Stimulated activated CD8-positive, alpha-beta memory T cell treated with anti-CD3 and anti-CD28 coated beads, Interleukin-12 subunit alpha, Interleukin-12 subunit beta, amount 100 ng/mL, for 1 hour (primary cell): ENCODE measurements at regions not wholly inside any gene's neighbourhood (a gene's known extent, or its start where the extent isn't known, plus 50 kb on each side); places are given as distances from the start of the nearest gene placed in this dataset.
"Not testable (repeated sequence)": the region's sequence is repeated elsewhere in the genome, so short reads cannot be mapped to it uniquely, and the experiment has no call there.

Experiments
- DNase-seq: peaks from one replicate; pipeline ENCODE4 v3.0.0-alpha.2; 2020; ENCODE audit warnings: low read depth

DNA sequence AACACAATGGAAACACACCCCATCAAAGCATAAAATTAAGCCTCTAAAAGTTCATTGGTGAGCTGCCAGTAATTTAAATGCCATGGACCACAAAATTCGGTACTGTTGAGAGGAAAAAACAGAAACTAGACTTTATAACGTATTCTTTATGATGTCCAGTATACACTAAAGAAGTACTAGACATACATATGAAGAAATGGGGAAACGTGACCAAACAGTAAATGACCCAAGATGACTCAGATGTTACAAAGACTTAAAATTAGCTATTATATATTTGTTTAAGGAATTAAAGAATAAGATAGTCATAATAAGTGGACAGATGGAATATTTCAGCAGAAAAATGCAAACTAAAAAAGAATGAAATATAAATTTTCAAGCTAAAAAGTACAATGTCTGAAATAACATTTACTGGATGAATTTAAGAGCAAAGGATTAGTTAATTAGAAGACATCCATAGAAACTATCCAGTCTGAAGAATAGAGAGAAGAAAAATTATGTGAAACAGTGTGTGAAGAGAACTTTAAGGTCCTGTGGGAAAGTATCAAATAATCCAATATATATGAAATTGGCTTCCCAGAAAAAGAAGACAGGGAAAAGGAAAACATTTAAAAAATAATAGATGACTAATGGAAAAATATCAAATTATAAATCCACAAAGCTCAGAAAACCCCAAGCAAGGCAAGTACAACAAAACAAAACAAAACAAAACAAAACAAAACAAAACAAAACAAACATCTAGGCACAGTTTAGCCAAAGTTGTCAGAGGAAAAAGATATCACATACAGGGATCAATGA lies 69.4 kb downstream of the SAMD9 start:
- no peak for DNase-seq

GRCh38 chr7:93047514-93048099 lies 70.2 kb downstream of the SAMD9 start:
- no peak for DNase-seq

DNA sequence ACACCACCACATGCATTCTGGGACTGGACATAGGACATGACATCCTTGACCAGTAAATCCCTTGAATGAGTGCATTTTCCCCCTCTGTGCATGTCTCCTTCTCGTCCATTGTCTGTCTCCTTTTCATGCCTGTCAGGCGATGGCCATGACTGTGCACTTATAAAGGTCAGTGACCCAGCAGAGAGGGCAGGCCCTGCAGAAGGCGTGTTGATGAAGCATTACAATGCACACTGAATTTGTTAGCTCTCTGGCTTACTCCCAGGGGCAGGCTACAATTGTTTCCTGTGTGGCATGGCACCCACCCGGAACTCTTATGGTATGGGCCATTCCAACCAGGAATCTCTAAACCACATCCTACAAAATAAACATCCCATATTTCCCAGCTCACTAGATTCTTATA lies 71.1 kb downstream of the SAMD9 start:
- DNase-seq, result no peak

- no peak for DNase-seq
These were observed 73.5 kb downstream of the SAMD9 start for GRCh38 chr7:93044147-93044810.

DNA sequence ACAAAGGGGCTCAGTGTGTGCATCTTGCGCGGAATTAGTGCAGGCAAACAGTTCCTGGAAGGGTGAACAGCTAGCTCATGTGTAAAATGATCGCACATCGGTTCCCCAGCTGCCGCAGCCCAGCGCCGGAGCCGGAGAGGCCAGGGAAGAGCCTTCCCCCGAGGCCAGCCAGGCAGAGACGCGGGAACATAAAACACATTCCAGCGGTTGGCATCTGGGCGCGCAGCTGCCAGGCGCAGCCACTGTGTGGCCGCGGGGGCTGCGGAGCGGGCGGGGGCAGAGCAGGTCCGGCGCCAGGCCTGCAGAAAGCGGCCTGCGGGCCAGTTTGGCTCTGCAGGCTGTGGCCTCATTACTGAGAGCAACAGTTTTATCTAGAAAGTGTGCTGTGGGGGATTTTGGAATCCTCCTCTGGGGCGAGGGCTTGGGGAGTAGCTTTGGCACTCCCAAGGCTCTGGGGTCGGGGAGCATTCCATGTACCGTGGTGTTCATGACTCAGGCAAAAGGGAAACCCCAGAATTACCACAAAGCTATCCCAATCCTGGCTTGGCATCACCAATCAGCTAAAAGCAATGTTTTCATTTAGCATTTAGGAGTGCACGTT lies 74.3 kb downstream of the SAMD9 start:
- no peak for DNase-seq

GRCh38 chr7:93040355-93040754 lies 77.4 kb downstream of the SAMD9 start:
- no peak for DNase-seq

DNA sequence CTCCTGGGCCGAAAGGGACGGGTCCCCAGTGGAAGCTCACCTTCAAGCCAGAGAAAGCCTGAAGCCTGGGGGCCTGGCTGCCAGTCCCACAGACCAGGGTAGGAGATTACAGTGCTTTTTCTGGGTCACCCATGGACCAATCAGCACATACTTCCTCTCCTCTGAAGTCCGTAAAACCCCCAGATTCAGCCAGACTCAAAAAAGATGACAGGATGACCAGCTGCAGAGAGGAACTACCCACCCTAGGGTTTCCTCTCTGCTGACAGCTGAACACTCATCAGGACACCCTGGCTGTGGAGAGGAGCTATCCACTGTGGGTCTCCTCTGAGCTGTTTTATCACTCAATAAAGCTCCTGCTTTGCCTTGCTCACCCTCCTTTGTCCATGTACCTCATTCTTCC lies 78.0 kb downstream of the SAMD9 start:
- DNase-seq, result no peak

- DNase-seq, result no peak
These were observed 78.5 kb downstream of the SAMD9 start for GRCh38 chr7:93039282-93039681.

DNA sequence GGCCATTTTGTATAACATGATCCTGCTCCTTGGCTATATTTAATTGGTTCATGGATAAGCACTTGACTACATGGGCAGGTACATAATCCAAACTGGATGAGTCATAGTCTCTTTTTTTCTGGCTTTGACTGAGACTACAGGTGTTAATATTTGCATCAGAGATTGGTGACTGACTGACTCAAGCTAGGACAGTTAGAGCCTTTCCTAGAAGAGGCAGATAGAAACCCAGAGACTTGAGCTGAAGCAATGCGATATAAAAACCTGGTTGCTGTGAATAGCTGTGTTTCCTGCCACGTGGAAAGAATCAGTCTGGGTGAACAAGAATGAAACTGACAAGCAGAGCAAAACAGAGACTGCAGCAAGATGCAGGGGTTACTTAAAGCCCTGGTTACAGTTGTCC lies 81.0 kb downstream of the SAMD9 start:
- DNase-seq, result no peak

GRCh38 chr7:93036149-93036640 lies 81.6 kb downstream of the SAMD9 start:
- no peak for DNase-seq

GRCh38 chr7:93031795-93032194 lies 86.0 kb downstream of the SAMD9 start:
- no peak for DNase-seq

GRCh38 chr7:93030605-93031225 lies 87.1 kb downstream of the SAMD9 start:
- no peak for DNase-seq

- DNase-seq, result no peak
These were observed 88.7 kb downstream of the SAMD9 start for GRCh38 chr7:93029056-93029455.

- DNase-seq, result no peak
These were observed 89.2 kb downstream of the SAMD9 start for GRCh38 chr7:93028610-93029009.

DNA sequence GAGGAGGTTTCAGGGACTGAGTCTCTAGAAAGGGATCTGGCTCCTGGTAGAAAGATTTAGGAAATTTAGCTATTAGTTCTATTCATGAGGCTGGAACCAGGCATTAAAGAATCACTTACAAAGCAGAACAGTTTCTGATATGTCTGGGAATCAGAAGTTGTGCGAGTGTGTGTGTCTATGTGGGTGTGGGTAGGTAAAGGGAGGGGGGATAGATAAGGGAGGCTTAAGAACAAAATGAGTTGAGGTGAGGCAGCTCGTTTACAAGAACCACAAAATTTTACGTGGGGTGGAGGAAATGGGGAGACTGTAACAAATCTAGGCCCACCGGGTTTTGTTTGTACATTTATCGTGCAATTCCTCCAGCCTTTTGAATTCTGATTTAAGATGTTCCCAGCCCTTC lies 90.7 kb downstream of the SAMD9 start:
- DNase-seq, result no peak

GRCh38 chr7:93026425-93026824 lies 91.4 kb downstream of the SAMD9 start:
- DNase-seq, result no peak

DNA sequence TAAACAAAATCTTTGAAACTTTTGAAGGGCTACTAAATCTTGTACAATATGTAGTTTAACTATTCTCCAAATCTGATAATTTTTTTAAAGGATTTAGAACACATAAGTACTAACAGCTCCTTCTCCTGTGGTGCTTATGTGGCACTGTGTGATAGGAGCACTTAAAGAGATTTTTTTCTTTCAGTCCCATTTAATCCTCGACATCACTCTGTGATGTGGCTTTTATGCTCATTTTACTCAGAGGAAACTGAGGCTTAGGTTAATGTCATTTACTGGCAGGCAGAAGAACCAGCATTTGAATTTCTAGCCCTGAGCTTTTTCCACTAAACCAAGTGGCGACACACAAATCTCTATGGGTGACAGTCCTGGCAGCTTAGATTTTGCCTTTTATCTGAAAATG lies 92.4 kb downstream of the SAMD9 start:
- DNase-seq, result no peak

GRCh38 chr7:93022931-93023478 lies 94.8 kb downstream of the SAMD9 start:
- not testable (repeated sequence) for DNase-seq

- no peak for DNase-seq
These were observed 96.0 kb downstream of the SAMD9 start for GRCh38 chr7:93021748-93022147.

- DNase-seq, result no peak
These were observed 99.1 kb downstream of the SAMD9 start for GRCh38 chr7:93018716-93019115.

DNA sequence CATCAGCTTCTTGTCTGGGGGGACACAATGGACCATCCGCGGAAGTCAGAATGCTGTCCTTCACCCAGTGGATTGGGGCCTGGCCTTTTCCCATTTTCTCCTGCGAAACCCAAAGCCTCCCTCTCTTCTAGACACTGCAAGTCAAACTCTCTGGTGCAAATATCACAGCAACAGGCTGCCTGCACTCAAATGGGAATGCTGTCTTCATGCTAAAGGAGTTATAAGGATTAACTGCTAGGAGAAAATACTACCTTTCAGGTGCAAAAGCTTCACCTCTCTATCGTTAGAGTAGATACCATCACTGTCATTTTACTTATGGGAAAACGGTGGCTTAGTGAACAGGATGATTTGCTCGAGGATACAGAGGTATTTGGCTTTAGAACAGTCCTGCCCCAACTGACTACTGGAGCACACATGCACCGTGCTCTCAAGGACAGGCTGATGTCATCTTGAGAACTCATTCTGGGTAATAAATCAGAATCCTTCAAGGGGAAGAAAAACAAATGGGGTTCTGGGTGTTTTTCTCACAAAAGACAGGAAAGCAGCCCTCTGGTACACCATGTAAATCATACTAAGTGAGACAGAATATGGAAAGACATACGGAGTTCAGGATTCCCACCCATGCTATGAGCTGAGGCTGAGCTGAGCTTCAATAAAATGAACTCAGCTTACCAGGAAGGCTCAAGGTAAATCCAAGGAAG lies 100.9 kb downstream of the SAMD9 start:
- no peak for DNase-seq
